Calu3 (cell line): ENCODE measurements at regions not wholly inside any gene's neighbourhood (a gene's known extent, or its start where the extent isn't known, plus 50 kb on each side); places are given as distances from the start of the nearest gene placed in this dataset.

Experiments
- BruUV-seq: library from RNA; stranded (reverse); fragments of 400-500 nt; replicated peaks from 2 replicates; lab custom pipeline; 2021; lab: Mats Ljungman, UMichigan
- CTCF ChIA-PET: fragments of 300-600 bp; sonication (Branson Sonifier 250); formaldehyde crosslinking; loops from one replicate; lab custom pipeline; 2022; ENCODE audit warnings: antibody characterized with exemption; lab: Charles Lee
- DNase-seq: peaks from one replicate; pipeline ENCODE4 v3.0.0; 2022
- H3K27ac Mint-ChIP-seq: one replicate; pipeline ENCODE4 v1.8.0; 2022; ENCODE audit warnings: mixed read lengths; ENCODE audit not compliant: unreplicated experiment
- H3K27me3 Mint-ChIP-seq: one replicate; pipeline ENCODE4 v1.8.0; 2022; ENCODE audit warnings: mixed read lengths; ENCODE audit not compliant: unreplicated experiment
- H3K36me3 Mint-ChIP-seq: one replicate; pipeline ENCODE4 v1.8.0; 2022; ENCODE audit warnings: mild to moderate bottlenecking, moderate library complexity, mixed read lengths; ENCODE audit not compliant: insufficient read depth, unreplicated experiment
- H3K4me1 Mint-ChIP-seq: one replicate; pipeline ENCODE4 v1.8.0; 2022; ENCODE audit warnings: mild to moderate bottlenecking, low read depth, mixed read lengths; ENCODE audit not compliant: unreplicated experiment
- H3K4me3 Mint-ChIP-seq: one replicate; pipeline ENCODE4 v1.8.0; 2022; ENCODE audit warnings: mild to moderate bottlenecking, low read depth, moderate library complexity, mixed read lengths; ENCODE audit not compliant: unreplicated experiment
- H3K9me3 Mint-ChIP-seq: one replicate; pipeline ENCODE4 v1.8.0; 2022; ENCODE audit warnings: low read depth, mixed read lengths; ENCODE audit not compliant: unreplicated experiment
- intact Hi-C: fragments of 100-400 bp; cut with micrococcal nuclease; formaldehyde crosslinking; loops from one replicate; pipeline ENCODE4 v1.10.0; 2022; ENCODE audit not compliant: unreplicated experiment
- TF ChIP-seq, protein P1 (sequence below): fragments of 200-600 bp; IDR thresholded peaks from one replicate; pipeline ENCODE4 v1.8.0; 2022; ENCODE audit warnings: antibody characterized with exemption; ENCODE audit not compliant: unreplicated experiment

DNA sequence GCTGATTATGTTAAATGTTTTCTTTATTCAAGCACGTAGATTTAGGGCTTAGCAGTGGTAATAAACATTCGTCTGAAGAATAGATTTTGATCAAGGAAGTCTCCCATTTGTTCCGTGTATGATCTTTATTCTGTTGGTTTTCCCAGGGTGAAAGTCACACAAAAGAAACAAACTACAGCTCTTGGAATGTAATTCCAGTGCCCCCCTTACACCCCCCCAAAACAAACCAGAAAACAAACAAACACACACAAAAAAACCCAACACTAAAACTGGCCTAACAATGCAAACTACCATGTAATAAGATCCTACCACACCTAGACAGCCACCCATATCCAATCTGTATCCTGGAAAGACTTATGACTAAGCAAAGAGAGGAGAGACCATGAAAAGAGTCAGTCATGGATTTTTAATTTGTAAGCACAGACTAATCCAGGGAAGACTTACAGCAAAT, 196.2 kb upstream of the ELL2 start:
- CTCF ChIA-PET, result interaction anchor here (0.9 kb wide), 1 partner anchor 11 kb away, joined by 3 read pairs; no protein-coding TSS in a partner anchor
- no peaks in the 10 kb centered on the region for H3K9me3 Mint-ChIP-seq
- intact Hi-C loops, result loop anchor here (1.0 to 5.0 kb wide), 2 partner anchors 131 to 178 kb away; no protein-coding TSS in a partner anchor
- peak overlapping the region; percentile 86 for H3K27ac Mint-ChIP-seq
- DNase-seq, result no peak
- H3K27me3 Mint-ChIP-seq, result no peaks in the 10 kb centered on the region
- H3K4me1 Mint-ChIP-seq, result peaks cover 15% of the 10 kb centered on the region
- no TSS peak for BruUV-seq
- peak overlapping the region; percentile 31 for H3K4me3 Mint-ChIP-seq
- no peaks in the 10 kb centered on the region for H3K36me3 Mint-ChIP-seq
- TF ChIP-seq, protein P1, sequence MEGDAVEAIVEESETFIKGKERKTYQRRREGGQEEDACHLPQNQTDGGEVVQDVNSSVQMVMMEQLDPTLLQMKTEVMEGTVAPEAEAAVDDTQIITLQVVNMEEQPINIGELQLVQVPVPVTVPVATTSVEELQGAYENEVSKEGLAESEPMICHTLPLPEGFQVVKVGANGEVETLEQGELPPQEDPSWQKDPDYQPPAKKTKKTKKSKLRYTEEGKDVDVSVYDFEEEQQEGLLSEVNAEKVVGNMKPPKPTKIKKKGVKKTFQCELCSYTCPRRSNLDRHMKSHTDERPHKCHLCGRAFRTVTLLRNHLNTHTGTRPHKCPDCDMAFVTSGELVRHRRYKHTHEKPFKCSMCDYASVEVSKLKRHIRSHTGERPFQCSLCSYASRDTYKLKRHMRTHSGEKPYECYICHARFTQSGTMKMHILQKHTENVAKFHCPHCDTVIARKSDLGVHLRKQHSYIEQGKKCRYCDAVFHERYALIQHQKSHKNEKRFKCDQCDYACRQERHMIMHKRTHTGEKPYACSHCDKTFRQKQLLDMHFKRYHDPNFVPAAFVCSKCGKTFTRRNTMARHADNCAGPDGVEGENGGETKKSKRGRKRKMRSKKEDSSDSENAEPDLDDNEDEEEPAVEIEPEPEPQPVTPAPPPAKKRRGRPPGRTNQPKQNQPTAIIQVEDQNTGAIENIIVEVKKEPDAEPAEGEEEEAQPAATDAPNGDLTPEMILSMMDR, result no peak

DNA sequence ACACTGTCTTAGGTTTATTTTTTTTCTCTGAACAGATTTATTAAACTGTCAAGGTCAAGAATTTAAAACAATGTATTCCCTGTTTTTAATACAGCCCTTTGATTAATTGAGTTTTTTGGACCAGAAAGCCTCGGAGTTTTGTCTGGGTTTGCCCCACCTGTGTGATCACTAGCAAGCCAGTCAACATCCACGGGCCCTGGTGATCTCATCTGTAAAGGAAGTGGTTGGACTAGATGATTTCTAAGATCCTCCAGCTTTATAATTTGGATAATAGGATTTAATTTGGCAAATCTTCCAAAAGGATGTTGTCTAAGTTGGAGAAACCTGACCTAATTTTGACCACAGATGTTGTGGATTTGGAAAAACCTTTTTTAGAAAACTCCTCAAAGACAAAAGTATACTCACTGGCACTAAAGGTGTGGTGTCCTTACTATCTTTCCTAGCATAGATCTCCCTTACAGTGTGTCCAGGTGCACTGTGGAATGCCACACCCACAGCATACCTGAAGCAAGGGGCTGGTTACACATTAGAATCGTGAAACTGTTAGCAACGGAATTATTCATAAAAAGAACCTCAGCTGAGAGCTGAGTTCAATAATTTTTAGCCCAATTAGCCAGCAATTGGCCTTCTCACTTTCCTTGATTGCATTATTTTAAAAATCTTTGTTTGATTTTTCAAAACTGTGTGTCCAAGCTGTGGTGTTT, 195.6 kb upstream of the ELL2 start:
- peak overlapping the region; percentile 86 for H3K27ac Mint-ChIP-seq

DNA sequence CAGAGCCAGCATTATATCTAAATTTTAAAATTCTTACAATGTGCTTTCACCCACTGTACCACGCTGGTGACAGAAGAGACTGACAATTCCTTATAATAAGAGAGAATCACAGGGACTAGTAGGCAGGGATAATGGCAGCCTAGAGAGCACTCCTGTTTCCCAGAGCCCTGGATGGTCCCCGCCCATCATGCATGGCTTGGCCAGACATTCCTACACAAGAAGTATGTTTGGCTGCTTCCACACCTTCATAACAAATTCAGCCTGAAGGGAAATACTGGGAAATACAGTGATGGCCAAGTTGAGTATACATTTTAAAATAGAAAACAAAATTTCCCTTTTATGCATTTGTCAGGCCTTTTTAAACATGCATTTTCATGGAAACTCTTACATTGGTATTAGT, 193.5 kb upstream of the ELL2 start:
- Mint-ChIP-seq H3K9me3 (no peaks in the 10 kb centered on the region), H3K36me3 (no peaks in the 10 kb centered on the region), H3K4me1 (peaks cover 24% of the 10 kb centered on the region), H3K27me3 (no peaks in the 10 kb centered on the region), H3K27ac (no peak overlapping the region), H3K4me3 (no peak overlapping the region)
- CTCF ChIA-PET, result no interaction called here
- TF ChIP-seq, protein P1, result no peak
- intact Hi-C loops, result loop anchor here (5.0 kb wide), 1 partner anchor 128 kb away; no protein-coding TSS in a partner anchor
- BruUV-seq, result no TSS peak
- no peak for DNase-seq

More for the DNA sequence above, 195.6 kb upstream of the ELL2 start:
- intact Hi-C loops, result loop anchor here (5.0 kb wide), 1 partner anchor 130 kb away; no protein-coding TSS in a partner anchor
- BruUV-seq, result no TSS peak
- CTCF ChIA-PET, result interaction anchor here (0.9 kb wide), 1 partner anchor 10 kb away, joined by 3 read pairs; no protein-coding TSS in a partner anchor
- no peaks in the 10 kb centered on the region for H3K27me3 Mint-ChIP-seq
- H3K9me3 Mint-ChIP-seq, result no peaks in the 10 kb centered on the region
- TF ChIP-seq, protein P1, result no peak
- peak overlapping the region; percentile 31 for H3K4me3 Mint-ChIP-seq
- H3K4me1 Mint-ChIP-seq, result peaks cover 17% of the 10 kb centered on the region
- no peaks in the 10 kb centered on the region for H3K36me3 Mint-ChIP-seq
- DNase-seq, result peak; percentile 24

DNA sequence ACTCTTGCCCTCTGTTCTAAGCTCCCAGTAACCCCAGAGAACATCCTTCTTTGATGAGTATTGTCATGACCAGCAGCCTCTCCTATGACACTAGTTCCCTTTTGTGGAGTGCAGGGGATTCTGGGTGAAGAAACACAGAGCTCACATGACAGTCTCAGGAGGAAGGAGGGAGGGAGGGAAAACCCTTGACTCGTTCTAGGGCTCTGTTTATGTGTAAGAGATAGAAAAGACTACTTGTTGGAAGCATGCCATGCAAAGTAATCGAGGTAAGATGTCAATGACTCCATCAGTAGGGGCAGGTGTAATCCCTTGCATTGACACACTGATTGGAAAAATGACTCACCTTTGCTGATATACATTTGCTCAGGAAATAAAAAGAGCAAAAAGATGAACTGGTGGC, 190.2 kb upstream of the ELL2 start:
- Mint-ChIP-seq H3K9me3 (no peaks in the 10 kb centered on the region), H3K27ac (no peak overlapping the region), H3K4me3 (no peak overlapping the region), H3K27me3 (no peaks in the 10 kb centered on the region), H3K4me1 (peaks cover 9% of the 10 kb centered on the region), H3K36me3 (no peaks in the 10 kb centered on the region)
- TF ChIP-seq, protein P1, result no peak
- CTCF ChIA-PET, result no interaction called here
- no TSS peak for BruUV-seq
- intact Hi-C loops, result no loop called here
- DNase-seq, result no peak
